ENCODE measurements at regions not wholly inside any gene's neighbourhood (a gene's known extent, or its start where the extent isn't known, plus 50 kb on each side); places are given as distances from the start of the nearest gene placed in this dataset.

DNA sequence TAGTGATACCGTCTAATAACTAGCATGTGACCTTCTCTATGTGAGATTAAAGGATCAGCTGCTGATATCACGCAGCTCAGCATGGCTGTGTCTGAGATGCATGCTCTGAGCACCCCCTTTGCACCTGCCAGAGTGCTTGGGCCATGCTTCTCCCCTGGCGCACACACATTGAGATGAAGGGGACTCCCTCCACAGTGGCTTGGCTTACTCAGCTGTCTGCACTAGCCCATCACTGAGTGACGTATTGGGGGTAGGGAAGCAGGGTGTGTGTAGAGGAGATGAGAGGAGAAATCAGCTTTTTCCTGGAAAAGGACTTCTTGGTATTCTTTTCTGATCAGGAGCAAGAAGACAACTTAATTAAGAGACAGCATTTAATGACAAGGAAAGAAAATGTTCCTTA is 216.5 kb downstream of the BLID start:
- TF ChIP-seq CTCF (IDR thresholded peaks at IDR 0.05): no peak
- TF ChIP-seq POLR2AphosphoS5 (IDR thresholded peaks at IDR 0.05): no peak
- TF ChIP-seq POLR2A (IDR thresholded peaks at IDR 0.05): no peak

All from breast epithelium (tissue), 3 donors.